Hepatocyte (in vitro differentiated cells): ENCODE measurements at regions not wholly inside any gene's neighbourhood (a gene's known extent, or its start where the extent isn't known, plus 50 kb on each side); places are given as distances from the start of the nearest gene placed in this dataset.
"Not testable (repeated sequence)": the region's sequence is repeated elsewhere in the genome, so short reads cannot be mapped to it uniquely, and the experiment has no call there.

Experiments used
- DNase-seq: peaks from one replicate; pipeline ENCODE4 v3.0.0-alpha.2; 2016; ENCODE audit warnings: low spot score
- H2AFZ ChIP-seq: fragments of 200-600 bp; sonication (generic); 2 replicates; pipeline ENCODE4 v1.6.0; 2016; ENCODE audit warnings: antibody characterized with exemption, mild to moderate bottlenecking
- H3K27ac ChIP-seq: fragments of 200-600 bp; sonication (generic); 2 replicates; pipeline ENCODE4 v1.5.1; 2016; ENCODE audit warnings: mild to moderate bottlenecking
- H3K27me3 ChIP-seq: fragments of 200-600 bp; sonication (generic); 2 replicates; pipeline ENCODE4 v1.6.1; 2016
- H3K36me3 ChIP-seq: fragments of 200-600 bp; sonication (generic); replicated peaks from 2 replicates; pipeline ENCODE4 v1.5.1; 2016; ENCODE audit warnings: low read depth; ENCODE audit not compliant: insufficient read depth
- H3K4me1 ChIP-seq: fragments of 200-600 bp; sonication (generic); 2 replicates; pipeline ENCODE4 v1.5.1; 2016; ENCODE audit warnings: mild to moderate bottlenecking, moderate library complexity; ENCODE audit not compliant: insufficient read depth
- H3K4me2 ChIP-seq: fragments of 200-600 bp; sonication (generic); 2 replicates; pipeline ENCODE4 v1.6.0; 2016
- H3K4me3 ChIP-seq: fragments of 200-600 bp; sonication (generic); 2 replicates; pipeline ENCODE4 v1.5.1; 2016; ENCODE audit warnings: mild to moderate bottlenecking
- H3K79me2 ChIP-seq: fragments of 200-600 bp; sonication (generic); 2 replicates; pipeline ENCODE4 v1.6.0; 2017; ENCODE audit warnings: mild to moderate bottlenecking
- H3K9me2 ChIP-seq: fragments of 200-600 bp; sonication (generic); replicated peaks from 2 replicates; pipeline ENCODE4 v1.6.0; 2017; ENCODE audit warnings: mild to moderate bottlenecking; ENCODE audit not compliant: insufficient read depth
- H3K9me3 ChIP-seq: fragments of 200-600 bp; sonication (generic); 2 replicates; pipeline ENCODE4 v1.5.1; 2016; ENCODE audit warnings: low read depth, mild to moderate bottlenecking
- H4K20me1 ChIP-seq: fragments of 200-600 bp; sonication (generic); 2 replicates; pipeline ENCODE4 v1.6.0; 2016; ENCODE audit warnings: mild to moderate bottlenecking; ENCODE audit not compliant: insufficient read depth, poor library complexity, severe bottlenecking
- EZH2 ChIP-seq: fragments of 200-600 bp; sonication (generic); IDR thresholded peaks from 2 replicates; pipeline ENCODE4 v1.6.1; 2016; ENCODE audit warnings: antibody characterized with exemption, mild to moderate bottlenecking, borderline replicate concordance
- EZH2phosphoT487 ChIP-seq: fragments of 200-600 bp; sonication (generic); IDR thresholded peaks from one replicate; pipeline ENCODE4 v1.6.1; 2018; ENCODE audit warnings: antibody characterized with exemption, mild to moderate bottlenecking, low read depth, moderate library complexity; ENCODE audit not compliant: unreplicated experiment, severe bottlenecking
- WGBS: methylation state at CpG from one replicate; pipeline ENCODE4 v1.1.6; 2016; ENCODE audit warnings: low lambda C conversion rate; ENCODE audit errors: missing lambda C conversion rate; 5-methylcytosine and 5-hydroxymethylcytosine counted together
- TF ChIP-seq, protein P1 (sequence below): fragments of 200-600 bp; sonication (generic); IDR thresholded peaks from 2 replicates; pipeline ENCODE4 v1.5.1; 2016; ENCODE audit warnings: antibody characterized with exemption, mild to moderate bottlenecking; ENCODE audit not compliant: poor library complexity

DNA sequence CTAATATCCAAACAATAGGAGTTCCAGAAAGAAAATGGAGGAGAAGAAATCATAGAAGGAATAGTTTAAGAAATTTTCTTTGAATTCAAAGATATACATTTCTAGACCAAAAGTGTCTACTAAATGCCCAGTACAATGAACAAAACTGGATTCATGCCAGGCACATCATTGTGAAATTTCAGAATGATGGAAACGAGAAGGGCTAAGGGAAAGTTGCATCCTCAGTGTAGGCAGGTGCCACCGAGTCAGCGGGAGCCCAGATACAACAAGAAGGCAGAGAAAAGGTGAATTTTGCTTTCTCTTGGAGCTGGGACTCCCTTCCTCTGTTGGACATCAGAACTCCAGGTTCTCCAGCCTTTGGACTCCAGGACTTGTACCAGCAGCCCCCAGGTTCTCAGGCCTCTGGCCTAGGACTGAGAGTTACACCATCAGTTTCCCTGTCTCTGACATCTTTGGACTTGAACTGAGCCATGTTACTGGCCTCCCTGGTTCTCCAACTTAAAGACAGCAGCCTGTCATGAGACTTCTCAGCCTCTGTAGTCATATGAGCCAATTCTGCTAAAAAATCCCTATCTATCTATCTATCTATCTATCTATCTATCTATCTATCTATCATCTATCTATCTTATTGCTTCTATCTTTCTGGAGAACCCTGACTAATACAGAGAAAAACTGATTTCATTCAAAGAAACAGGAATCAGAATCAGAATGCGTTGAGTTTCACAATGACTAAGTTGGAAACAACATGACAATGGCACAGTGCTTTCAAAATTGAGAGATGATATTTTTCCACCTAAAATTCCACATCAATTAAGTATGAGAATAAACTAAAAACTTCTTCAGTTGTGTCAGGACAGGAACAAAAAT is 207.7 kb downstream of the FAM43A start:
- H3K27ac ChIP-seq, result no peak overlapping the region
- no peaks in the 10 kb centered on the region for H4K20me1 ChIP-seq
- WGBS, result 96% methylated on average over 4 of the region's 4 CpGs
- H3K4me1 ChIP-seq, result no peaks in the 10 kb centered on the region
- no peaks in the 10 kb centered on the region for H3K79me2 ChIP-seq
- TF ChIP-seq, protein P1, sequence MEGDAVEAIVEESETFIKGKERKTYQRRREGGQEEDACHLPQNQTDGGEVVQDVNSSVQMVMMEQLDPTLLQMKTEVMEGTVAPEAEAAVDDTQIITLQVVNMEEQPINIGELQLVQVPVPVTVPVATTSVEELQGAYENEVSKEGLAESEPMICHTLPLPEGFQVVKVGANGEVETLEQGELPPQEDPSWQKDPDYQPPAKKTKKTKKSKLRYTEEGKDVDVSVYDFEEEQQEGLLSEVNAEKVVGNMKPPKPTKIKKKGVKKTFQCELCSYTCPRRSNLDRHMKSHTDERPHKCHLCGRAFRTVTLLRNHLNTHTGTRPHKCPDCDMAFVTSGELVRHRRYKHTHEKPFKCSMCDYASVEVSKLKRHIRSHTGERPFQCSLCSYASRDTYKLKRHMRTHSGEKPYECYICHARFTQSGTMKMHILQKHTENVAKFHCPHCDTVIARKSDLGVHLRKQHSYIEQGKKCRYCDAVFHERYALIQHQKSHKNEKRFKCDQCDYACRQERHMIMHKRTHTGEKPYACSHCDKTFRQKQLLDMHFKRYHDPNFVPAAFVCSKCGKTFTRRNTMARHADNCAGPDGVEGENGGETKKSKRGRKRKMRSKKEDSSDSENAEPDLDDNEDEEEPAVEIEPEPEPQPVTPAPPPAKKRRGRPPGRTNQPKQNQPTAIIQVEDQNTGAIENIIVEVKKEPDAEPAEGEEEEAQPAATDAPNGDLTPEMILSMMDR, result no peak
- no peak for TF ChIP-seq EZH2
- no peak for TF ChIP-seq EZH2phosphoT487
- no peaks in the 10 kb centered on the region for H3K9me3 ChIP-seq
- DNase-seq, result no peak
- no peaks in the 10 kb centered on the region for H3K27me3 ChIP-seq
- H3K9me2 ChIP-seq, result no peaks in the 10 kb centered on the region
- H2AFZ ChIP-seq, result no peak overlapping the region
- no peak overlapping the region for H3K4me3 ChIP-seq
- no peaks in the 10 kb centered on the region for H3K36me3 ChIP-seq
- H3K4me2 ChIP-seq, result no peak overlapping the region

DNA sequence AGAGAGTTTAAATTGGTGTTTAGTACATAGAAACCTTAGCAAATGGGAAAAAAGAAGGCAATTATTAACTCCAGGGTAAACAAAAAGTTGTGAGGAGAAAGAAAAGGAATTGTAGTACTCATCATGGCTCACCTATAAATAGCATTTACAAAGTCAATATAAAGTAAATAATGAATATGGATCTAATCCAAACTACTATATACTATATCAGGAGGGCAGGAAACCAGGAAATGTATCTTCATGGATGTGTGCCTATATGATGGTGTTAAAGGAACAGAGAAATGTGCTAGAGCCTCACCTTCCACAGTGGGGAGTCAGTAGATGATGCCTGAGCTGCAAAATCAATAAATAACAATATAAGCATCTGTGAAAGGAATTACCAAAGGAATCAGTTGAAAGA is 208.9 kb downstream of the FAM43A start:
- Histone ChIP-seq H3K79me2 (no peaks in the 10 kb centered on the region), H3K36me3 (no peaks in the 10 kb centered on the region), H2AFZ (no peak overlapping the region), H3K4me1 (no peaks in the 10 kb centered on the region), H3K4me3 (no peak overlapping the region), H3K9me3 (no peaks in the 10 kb centered on the region), H3K27ac (no peak overlapping the region), H3K4me2 (no peak overlapping the region), H3K27me3 (no peaks in the 10 kb centered on the region), H3K9me2 (no peaks in the 10 kb centered on the region), H4K20me1 (no peaks in the 10 kb centered on the region)
- DNase-seq, result no peak
- TF ChIP-seq EZH2phosphoT487 (no peak), EZH2 (no peak)
- TF ChIP-seq, protein P1, result no peak

DNA sequence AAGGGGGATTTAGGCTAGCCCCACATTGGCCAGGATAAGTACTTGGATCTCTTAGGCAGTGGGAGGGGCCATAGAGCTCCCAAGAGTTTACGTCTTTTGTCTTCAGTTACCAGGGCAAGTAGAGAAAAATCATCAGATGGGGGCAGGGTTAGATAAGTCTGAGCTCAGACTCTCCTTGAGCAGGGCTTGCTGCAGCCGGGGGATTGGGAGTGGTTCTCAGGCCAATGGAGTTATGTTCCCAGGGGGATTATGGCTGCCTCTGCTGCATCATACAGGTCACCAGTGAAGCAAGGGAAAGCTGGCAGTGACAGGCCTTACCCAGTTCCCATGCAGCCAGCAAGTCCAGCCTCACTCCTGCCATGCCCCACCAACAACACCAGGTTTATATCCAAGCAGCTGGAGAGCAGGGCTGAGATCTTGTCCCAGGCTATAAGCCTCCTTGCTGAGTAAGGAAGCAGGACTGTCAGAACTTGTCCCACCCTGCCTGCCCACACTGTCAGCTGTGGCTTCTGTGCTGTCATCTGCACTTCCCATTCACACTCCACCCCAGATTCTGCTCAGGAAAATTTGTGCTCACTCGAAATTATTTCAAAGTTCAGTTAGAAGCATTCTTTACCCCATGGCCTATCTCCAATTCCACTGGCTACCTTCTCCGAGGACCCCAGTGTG is 215.3 kb downstream of the FAM43A start:
- TF ChIP-seq, protein P1, result no peak
- no peak for TF ChIP-seq EZH2phosphoT487
- TF ChIP-seq EZH2, result no peak
- Histone ChIP-seq H3K4me3 (no peak overlapping the region), H3K27ac (no peak overlapping the region), H3K36me3 (no peaks in the 10 kb centered on the region), H3K79me2 (no peaks in the 10 kb centered on the region), H3K9me2 (no peaks in the 10 kb centered on the region), H3K27me3 (no peaks in the 10 kb centered on the region), H3K4me1 (no peaks in the 10 kb centered on the region), H3K4me2 (no peak overlapping the region), H3K9me3 (no peaks in the 10 kb centered on the region), H2AFZ (no peak overlapping the region), H4K20me1 (no peaks in the 10 kb centered on the region)
- DNase-seq, result no peak
- 76% methylated on average over 4 of the region's 4 CpGs for WGBS

DNA sequence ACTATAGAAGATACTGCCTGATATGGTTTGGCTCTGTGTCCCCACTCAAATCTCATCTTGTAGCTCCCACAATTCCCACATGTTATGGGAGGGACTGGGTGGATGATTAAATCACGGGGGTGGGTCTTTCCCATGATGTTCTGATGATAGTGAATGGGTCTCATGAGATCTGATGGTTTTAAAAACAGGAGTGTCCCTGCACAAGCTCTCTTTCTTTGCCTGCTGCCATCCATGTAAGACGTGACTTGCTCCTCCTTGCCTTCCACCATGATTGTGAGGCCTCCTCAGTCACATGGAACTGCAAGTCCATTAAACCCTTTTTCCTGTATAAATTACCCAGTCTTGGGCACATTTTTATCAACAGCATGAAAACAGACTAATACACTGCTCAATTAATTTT is 217.8 kb downstream of the FAM43A start:
- not testable (repeated sequence) for H3K27me3 ChIP-seq, H2AFZ ChIP-seq, DNase-seq, H3K79me2 ChIP-seq, H4K20me1 ChIP-seq, H3K36me3 ChIP-seq, H3K4me3 ChIP-seq, H3K27ac ChIP-seq, H3K9me2 ChIP-seq, H3K9me3 ChIP-seq, H3K4me1 ChIP-seq, H3K4me2 ChIP-seq
- 78% methylated on average over 2 of the region's 2 CpGs for WGBS

DNA sequence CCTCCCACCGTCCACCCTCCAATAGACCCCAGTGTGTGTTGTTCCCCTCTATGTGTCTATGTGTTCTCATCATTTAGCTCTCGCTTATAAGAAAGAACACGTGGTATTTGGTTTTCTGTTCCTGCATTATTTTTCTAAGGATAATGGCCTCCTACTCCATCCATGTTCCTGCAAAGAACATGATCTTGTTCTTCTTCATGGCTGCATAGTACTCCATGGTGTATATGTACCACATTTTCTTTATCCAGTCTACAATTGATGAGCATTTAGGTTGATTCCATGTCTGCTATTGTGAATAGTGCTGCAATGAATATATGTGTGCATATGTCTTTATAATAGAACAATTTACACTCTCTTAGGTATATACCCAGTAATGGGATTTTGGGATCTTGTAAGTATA is 219.3 kb downstream of the FAM43A start:
- H2AFZ ChIP-seq, H3K4me3 ChIP-seq, H3K9me3 ChIP-seq, H3K27ac ChIP-seq, H3K9me2 ChIP-seq, H3K36me3 ChIP-seq, H3K79me2 ChIP-seq, H3K4me1 ChIP-seq, H3K4me2 ChIP-seq, H3K27me3 ChIP-seq, H4K20me1 ChIP-seq, DNase-seq: not testable (repeated sequence)
- 94% methylated on average over 3 of the region's 3 CpGs for WGBS
